ENCODE measurements at regions not wholly inside any gene's neighbourhood (a gene's known extent, or its start where the extent isn't known, plus 50 kb on each side); places are given as distances from the start of the nearest gene placed in this dataset.

GRCh38 chr16:51289336-51289735 is 138.3 kb upstream of the SALL1 start:
- no peak for TF ChIP-seq POLR2AphosphoS5 (IDR thresholded peaks at IDR 0.05)
- TF ChIP-seq EP300 (IDR thresholded peaks at IDR 0.05), result no peak
